ENCODE measurements at regions not wholly inside any gene's neighbourhood (a gene's known extent, or its start where the extent isn't known, plus 50 kb on each side); places are given as distances from the start of the nearest gene placed in this dataset.

DNA sequence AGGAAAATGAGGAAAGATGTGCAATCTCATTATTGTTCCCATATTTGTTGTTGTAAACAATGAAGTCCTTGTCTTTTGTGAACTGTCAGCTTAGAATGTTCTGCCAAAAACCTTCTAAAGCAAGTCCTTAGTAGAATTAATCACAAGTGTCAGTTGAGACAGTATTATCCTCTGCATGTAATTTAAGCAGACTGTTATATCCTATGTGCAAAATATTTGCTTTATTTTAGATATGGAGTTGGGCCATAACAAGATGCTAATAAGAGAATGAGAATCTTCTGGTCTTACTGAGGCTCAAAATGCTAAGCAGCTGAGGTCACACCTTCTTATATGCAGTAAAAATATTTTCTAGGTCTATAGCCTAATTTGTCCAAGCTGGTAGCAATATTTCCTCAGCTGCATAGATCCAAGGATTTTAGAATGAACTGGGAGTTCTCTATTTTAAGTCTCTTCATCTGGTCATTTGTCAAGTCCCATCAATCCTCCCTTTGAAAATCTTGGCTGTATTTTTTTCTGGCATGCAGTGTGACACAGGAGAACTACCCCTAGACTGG is 222.3 kb upstream of the NAV3 start:
- Histone ChIP-seq H3K27me3 (ENCODE audit: low read depth, low read length) (no peaks in the 10 kb centered on the region), H3K4me1 (ENCODE audit: low read length) (peaks cover 5% of the 10 kb centered on the region; the same call in 1 of the 2 replicates), H3K9ac (ENCODE audit: low read length) (no peak overlapping the region), H3K27ac (ENCODE audit: low read length) (no peak overlapping the region), H3K79me2 (ENCODE audit: low read length) (no peaks in the 10 kb centered on the region), H3K4me2 (ENCODE audit: low read length) (no peak overlapping the region), H3K9me3 (ENCODE audit: insufficient read depth, low read length) (no peaks in the 10 kb centered on the region), H3K4me3 (ENCODE audit: low read length) (no peak overlapping the region), H4K20me1 (ENCODE audit: insufficient read depth, low read length) (no peaks in the 10 kb centered on the region), H3K36me3 (replicated peaks; ENCODE audit: low read depth, low read length) (no peaks in the 10 kb centered on the region), H2AFZ (ENCODE audit: low read depth, low read length) (no peak overlapping the region)
- TF ChIP-seq, protein P1, sequence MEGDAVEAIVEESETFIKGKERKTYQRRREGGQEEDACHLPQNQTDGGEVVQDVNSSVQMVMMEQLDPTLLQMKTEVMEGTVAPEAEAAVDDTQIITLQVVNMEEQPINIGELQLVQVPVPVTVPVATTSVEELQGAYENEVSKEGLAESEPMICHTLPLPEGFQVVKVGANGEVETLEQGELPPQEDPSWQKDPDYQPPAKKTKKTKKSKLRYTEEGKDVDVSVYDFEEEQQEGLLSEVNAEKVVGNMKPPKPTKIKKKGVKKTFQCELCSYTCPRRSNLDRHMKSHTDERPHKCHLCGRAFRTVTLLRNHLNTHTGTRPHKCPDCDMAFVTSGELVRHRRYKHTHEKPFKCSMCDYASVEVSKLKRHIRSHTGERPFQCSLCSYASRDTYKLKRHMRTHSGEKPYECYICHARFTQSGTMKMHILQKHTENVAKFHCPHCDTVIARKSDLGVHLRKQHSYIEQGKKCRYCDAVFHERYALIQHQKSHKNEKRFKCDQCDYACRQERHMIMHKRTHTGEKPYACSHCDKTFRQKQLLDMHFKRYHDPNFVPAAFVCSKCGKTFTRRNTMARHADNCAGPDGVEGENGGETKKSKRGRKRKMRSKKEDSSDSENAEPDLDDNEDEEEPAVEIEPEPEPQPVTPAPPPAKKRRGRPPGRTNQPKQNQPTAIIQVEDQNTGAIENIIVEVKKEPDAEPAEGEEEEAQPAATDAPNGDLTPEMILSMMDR (IDR thresholded peaks at IDR 0.05; ENCODE audit: low read depth, low read length) = no peak
- no peak for TF ChIP-seq EZH2phosphoT487 (IDR thresholded peaks at IDR 0.05; ENCODE audit: low read depth)

DNA sequence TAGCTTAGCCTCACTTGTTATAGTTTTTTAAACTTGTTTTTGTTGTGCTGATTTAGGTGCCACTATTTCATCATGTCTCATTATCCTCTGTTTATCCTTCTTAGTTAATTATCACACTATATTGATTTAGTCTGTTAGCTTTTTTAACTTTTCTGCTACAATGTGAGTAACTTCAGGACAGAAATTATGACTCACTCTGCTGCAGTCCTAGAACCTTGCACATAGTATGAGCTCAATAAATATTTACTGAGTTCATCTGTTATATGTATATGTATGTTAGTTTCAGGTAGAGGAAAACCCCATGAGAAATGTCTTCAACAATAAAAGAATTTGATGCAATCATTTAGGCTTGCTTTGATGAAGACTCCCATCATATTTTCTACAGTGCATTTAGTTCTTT is 224.3 kb upstream of the NAV3 start:
- H3K27me3 ChIP-seq (ENCODE audit: low read depth, low read length) = no peaks in the 10 kb centered on the region
- H3K4me1 ChIP-seq (ENCODE audit: low read length) = no peaks in the 10 kb centered on the region
- no peak overlapping the region for H3K9ac ChIP-seq (ENCODE audit: low read length)
- no peaks in the 10 kb centered on the region for H3K36me3 ChIP-seq (replicated peaks; ENCODE audit: low read depth, low read length)
- no peaks in the 10 kb centered on the region for H4K20me1 ChIP-seq (ENCODE audit: insufficient read depth, low read length)
- H2AFZ ChIP-seq (ENCODE audit: low read depth, low read length) = no peak overlapping the region
- TF ChIP-seq EZH2phosphoT487 (IDR thresholded peaks at IDR 0.05; ENCODE audit: low read depth) = no peak
- TF ChIP-seq, protein P1 (IDR thresholded peaks at IDR 0.05; ENCODE audit: low read depth, low read length) = no peak
- H3K4me3 ChIP-seq (ENCODE audit: low read length) = no peak overlapping the region
- H3K27ac ChIP-seq (ENCODE audit: low read length) = no peak overlapping the region
- no peak overlapping the region for H3K4me2 ChIP-seq (ENCODE audit: low read length)
- no peaks in the 10 kb centered on the region for H3K9me3 ChIP-seq (ENCODE audit: insufficient read depth, low read length)
- no peaks in the 10 kb centered on the region for H3K79me2 ChIP-seq (ENCODE audit: low read length)

DNA sequence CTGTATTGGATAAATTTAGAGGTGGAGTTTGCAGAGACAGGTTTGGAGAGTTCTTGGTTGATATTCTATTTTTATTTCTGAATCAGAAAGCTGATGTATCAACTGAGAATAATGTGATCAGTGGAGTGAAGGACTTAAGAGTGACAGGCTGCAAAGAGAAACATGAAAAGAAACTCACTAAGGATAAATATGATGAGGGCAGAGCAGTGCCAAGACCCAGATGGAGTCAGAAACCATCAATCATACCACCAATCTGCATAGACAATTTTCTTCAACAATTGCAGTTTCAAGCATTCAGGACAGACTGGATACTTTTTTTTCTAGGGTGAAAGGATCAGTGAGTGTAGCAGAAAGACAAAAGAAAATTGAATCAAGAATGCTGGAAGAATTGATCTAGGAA is 226.7 kb upstream of the NAV3 start:
- TF ChIP-seq, protein P1 (IDR thresholded peaks at IDR 0.05; ENCODE audit: low read depth, low read length) = no peak
- TF ChIP-seq EZH2phosphoT487 (IDR thresholded peaks at IDR 0.05; ENCODE audit: low read depth) = no peak
- Histone ChIP-seq H3K4me1 (ENCODE audit: low read length) (no peaks in the 10 kb centered on the region), H3K4me3 (ENCODE audit: low read length) (no peak overlapping the region)

DNA sequence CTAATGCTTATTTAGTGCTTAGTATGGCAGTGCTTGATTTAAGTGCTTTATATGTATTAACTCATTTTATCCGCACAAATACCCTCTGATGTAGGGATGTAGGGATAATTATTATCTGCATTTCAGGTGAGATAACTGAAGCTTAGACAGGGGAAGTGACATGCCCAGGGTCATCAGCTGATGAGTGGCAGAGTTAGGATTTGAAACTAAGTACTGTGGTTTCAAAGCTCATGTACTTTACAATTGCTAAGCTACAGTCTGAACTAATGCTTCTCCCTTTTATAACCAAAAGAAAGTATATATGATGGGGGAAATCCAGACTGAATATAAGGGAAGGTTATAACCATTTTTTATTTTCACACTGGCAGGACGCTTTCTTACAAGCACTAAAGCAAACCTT is 229.6 kb upstream of the NAV3 start:
- no peak overlapping the region for H3K4me3 ChIP-seq (ENCODE audit: low read length)
- H3K9me3 ChIP-seq (ENCODE audit: insufficient read depth, low read length) = no peaks in the 10 kb centered on the region
- no peak overlapping the region for H3K9ac ChIP-seq (ENCODE audit: low read length)
- TF ChIP-seq EZH2phosphoT487 (IDR thresholded peaks at IDR 0.05; ENCODE audit: low read depth) = no peak
- TF ChIP-seq, protein P1 (IDR thresholded peaks at IDR 0.05; ENCODE audit: low read depth, low read length) = no peak
- H3K27ac ChIP-seq (ENCODE audit: low read length) = no peak overlapping the region
- no peaks in the 10 kb centered on the region for H4K20me1 ChIP-seq (ENCODE audit: insufficient read depth, low read length)
- no peaks in the 10 kb centered on the region for H3K4me1 ChIP-seq (ENCODE audit: low read length)
- H3K36me3 ChIP-seq (replicated peaks; ENCODE audit: low read depth, low read length) = no peaks in the 10 kb centered on the region
- no peak overlapping the region for H3K4me2 ChIP-seq (ENCODE audit: low read length)
- no peak overlapping the region for H2AFZ ChIP-seq (ENCODE audit: low read depth, low read length)
- no peaks in the 10 kb centered on the region for H3K27me3 ChIP-seq (ENCODE audit: low read depth, low read length)
- H3K79me2 ChIP-seq (ENCODE audit: low read length) = no peaks in the 10 kb centered on the region

More for the DNA sequence above, 226.7 kb upstream of the NAV3 start:
- Histone ChIP-seq H3K79me2 (ENCODE audit: low read length) (no peaks in the 10 kb centered on the region), H3K9me3 (ENCODE audit: insufficient read depth, low read length) (no peaks in the 10 kb centered on the region), H2AFZ (ENCODE audit: low read depth, low read length) (no peak overlapping the region), H3K4me2 (ENCODE audit: low read length) (no peak overlapping the region), H3K27ac (ENCODE audit: low read length) (no peak overlapping the region), H3K9ac (ENCODE audit: low read length) (no peak overlapping the region), H3K36me3 (replicated peaks; ENCODE audit: low read depth, low read length) (no peaks in the 10 kb centered on the region), H3K27me3 (ENCODE audit: low read depth, low read length) (no peaks in the 10 kb centered on the region), H4K20me1 (ENCODE audit: insufficient read depth, low read length) (no peaks in the 10 kb centered on the region)
